ENCODE measurements at regions not wholly inside any gene's neighbourhood (a gene's known extent, or its start where the extent isn't known, plus 50 kb on each side); places are given as distances from the start of the nearest gene placed in this dataset.

DNA sequence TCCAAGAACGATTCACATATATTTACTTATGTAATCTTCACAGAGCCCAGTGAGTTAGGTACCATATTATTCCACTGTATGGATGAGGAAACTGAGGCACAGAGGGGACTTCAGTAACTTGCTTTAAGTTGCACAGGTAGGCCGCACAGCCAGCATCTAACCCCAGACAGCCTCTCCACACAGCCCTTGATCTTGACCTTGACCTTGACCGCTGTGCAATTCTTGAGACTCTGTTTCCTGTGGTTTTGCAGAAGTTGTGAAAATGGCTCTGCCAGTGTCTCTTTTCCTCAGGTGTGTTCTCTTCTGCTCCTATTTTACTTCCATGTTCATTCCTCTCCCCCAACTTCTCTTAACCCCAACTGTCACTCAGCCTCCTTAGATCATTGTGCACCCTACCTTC, 206.5 kb downstream of the SOX11 start:
- DNase-seq, result no peak
- no peaks in the 10 kb centered on the region for H3K4me1 ChIP-seq (ENCODE audit: insufficient read depth, low read length)
- H2BK5ac ChIP-seq (ENCODE audit: insufficient read length, low read length), result no peak overlapping the region
- no peak overlapping the region for H4K91ac ChIP-seq (ENCODE audit: insufficient read length, low read depth, low read length)
- H3K4me2 ChIP-seq (ENCODE audit: insufficient read depth, insufficient read length, low read length), result no peak overlapping the region
- H3K18ac ChIP-seq (ENCODE audit: insufficient read length, low read depth, low read length), result no peak overlapping the region
- H4K5ac ChIP-seq (ENCODE audit: insufficient read length, low read depth, low read length), result no peak overlapping the region
- TF ChIP-seq, protein P1, sequence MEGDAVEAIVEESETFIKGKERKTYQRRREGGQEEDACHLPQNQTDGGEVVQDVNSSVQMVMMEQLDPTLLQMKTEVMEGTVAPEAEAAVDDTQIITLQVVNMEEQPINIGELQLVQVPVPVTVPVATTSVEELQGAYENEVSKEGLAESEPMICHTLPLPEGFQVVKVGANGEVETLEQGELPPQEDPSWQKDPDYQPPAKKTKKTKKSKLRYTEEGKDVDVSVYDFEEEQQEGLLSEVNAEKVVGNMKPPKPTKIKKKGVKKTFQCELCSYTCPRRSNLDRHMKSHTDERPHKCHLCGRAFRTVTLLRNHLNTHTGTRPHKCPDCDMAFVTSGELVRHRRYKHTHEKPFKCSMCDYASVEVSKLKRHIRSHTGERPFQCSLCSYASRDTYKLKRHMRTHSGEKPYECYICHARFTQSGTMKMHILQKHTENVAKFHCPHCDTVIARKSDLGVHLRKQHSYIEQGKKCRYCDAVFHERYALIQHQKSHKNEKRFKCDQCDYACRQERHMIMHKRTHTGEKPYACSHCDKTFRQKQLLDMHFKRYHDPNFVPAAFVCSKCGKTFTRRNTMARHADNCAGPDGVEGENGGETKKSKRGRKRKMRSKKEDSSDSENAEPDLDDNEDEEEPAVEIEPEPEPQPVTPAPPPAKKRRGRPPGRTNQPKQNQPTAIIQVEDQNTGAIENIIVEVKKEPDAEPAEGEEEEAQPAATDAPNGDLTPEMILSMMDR (conservative IDR thresholded peaks at IDR 0.05), result no peak
- H3K14ac ChIP-seq (ENCODE audit: insufficient read depth, low read length), result no peak overlapping the region
- WGBS (ENCODE audit: extremely low coverage, insufficient read length, low lambda C conversion rate), result no CpG with 5 or more reads among the region's 3 CpGs
- no peak overlapping the region for H2BK120ac ChIP-seq (ENCODE audit: low read depth, low read length, poor library complexity, severe bottlenecking)
- H4K20me1 ChIP-seq (ENCODE audit: control insufficient read depth, insufficient read depth, insufficient read length), result no peaks in the 10 kb centered on the region
- no peak overlapping the region for H3K9ac ChIP-seq (ENCODE audit: extremely low read depth, insufficient read length, low read length)
- H3K23me2 ChIP-seq (ENCODE audit: insufficient read length, low read depth, low read length, poor library complexity, severe bottlenecking), result no peaks in the 10 kb centered on the region
- H4K8ac ChIP-seq (replicated peaks; ENCODE audit: insufficient read length, low read depth, low read length), result no peak overlapping the region
- H3T11ph ChIP-seq (ENCODE audit: low read length), result no peak overlapping the region
- no peaks in the 10 kb centered on the region for H3K9me3 ChIP-seq (ENCODE audit: control insufficient read depth, low read depth, low read length)
- H3K79me2 ChIP-seq (ENCODE audit: insufficient read depth, low read length), result no peaks in the 10 kb centered on the region
- H3K27ac ChIP-seq (ENCODE audit: insufficient read length, low read depth, low read length), result no peak overlapping the region
- H3K56ac ChIP-seq (ENCODE audit: insufficient read length, low read depth, low read length), result no peak overlapping the region
- no peak overlapping the region for H2AFZ ChIP-seq (ENCODE audit: low read length)
- H3K36me3 Mint-ChIP-seq (ENCODE audit: insufficient read depth in 1 of 3, low read depth in 3 of 3), result no peaks in the 10 kb centered on the region; a peak in 1 of 7 replicates
- H3K9me3 Mint-ChIP-seq, result no peaks in the 10 kb centered on the region
- no peaks in the 10 kb centered on the region for H3K27me3 Mint-ChIP-seq (ENCODE audit: low read depth)
- no peak overlapping the region for H3K4ac ChIP-seq (ENCODE audit: low read depth, low read length)
- no peaks in the 10 kb centered on the region for H3K4me1 Mint-ChIP-seq
- no peak overlapping the region for H3K4me3 Mint-ChIP-seq
- no peak overlapping the region for H2BK12ac ChIP-seq (ENCODE audit: insufficient read length, low read depth, low read length)
- H3K27ac Mint-ChIP-seq, result no peak overlapping the region
- no peaks in the 10 kb centered on the region for H3K79me1 ChIP-seq (ENCODE audit: insufficient read depth, low read depth, low read length, poor library complexity, severe bottlenecking)
- H2BK15ac ChIP-seq (ENCODE audit: low read depth, low read length), result no peak overlapping the region
- no peak overlapping the region for H2AK5ac ChIP-seq (ENCODE audit: insufficient read length, low read length)
- H3K27me3 ChIP-seq (ENCODE audit: insufficient read depth, low read length), result no peaks in the 10 kb centered on the region
- no peak overlapping the region for H2BK20ac ChIP-seq (ENCODE audit: low read depth, low read length, poor library complexity, severe bottlenecking)
- H3K23ac ChIP-seq (ENCODE audit: insufficient read length, low read depth, low read length), result no peak overlapping the region

Measured in H9 (cell line).